ENCODE measurements at regions not wholly inside any gene's neighbourhood (a gene's known extent, or its start where the extent isn't known, plus 50 kb on each side); places are given as distances from the start of the nearest gene placed in this dataset.

- TF ChIP-seq CTCF (IDR thresholded peaks at IDR 0.05) (no peak), HDAC2 (IDR thresholded peaks at IDR 0.05) (no peak), FOSL2 (IDR thresholded peaks at IDR 0.05) (no peak), FOSL2 (CRISPR knock-in tag; IDR thresholded peaks at IDR 0.05) (no peak), MAX (IDR thresholded peaks at IDR 0.05) (no peak), EP300 (IDR thresholded peaks at IDR 0.05) (no peak), MYC (IDR thresholded peaks at IDR 0.05; ENCODE audit: borderline replicate concordance, low read length) (no peak), CHD2 (IDR thresholded peaks at IDR 0.05; ENCODE audit: low read length, partially characterized antibody) (no peak), REST (IDR thresholded peaks at IDR 0.05) (no peak), ELK1 (IDR thresholded peaks at IDR 0.05; ENCODE audit: low read depth, low read length) (no peak), HMGXB4 (CRISPR knock-in tag; IDR thresholded peaks at IDR 0.05; ENCODE audit: borderline replicate concordance) (no peak), MAZ (IDR thresholded peaks at IDR 0.05; ENCODE audit: borderline replicate concordance, low read depth, low read length) (no peak), POLR2A (IDR thresholded peaks at IDR 0.05; ENCODE audit: low read length) (no peak)
Observed at GRCh38 chr6:68159433-68159832, 475.6 kb upstream of the ADGRB3 start.

All from A549 (cell line).